H1 (cell line): ENCODE measurements at regions not wholly inside any gene's neighbourhood (a gene's known extent, or its start where the extent isn't known, plus 50 kb on each side); places are given as distances from the start of the nearest gene placed in this dataset.

ENCODE experiments used
- CHD2 ChIP-seq: IDR thresholded peaks from 2 replicates; pipeline ENCODE4 v1.6.1; 2012; ENCODE audit warnings: low read length, improper control_type of control experiment
- EZH2 ChIP-seq: fragments of 200-600 bp; sonication (generic); IDR thresholded peaks from 2 replicates; pipeline ENCODE4 v1.7.1; 2012; ENCODE audit warnings: low read depth, mild to moderate bottlenecking, moderate library complexity, low read length, inconsistent platforms; ENCODE audit not compliant: severe bottlenecking
- NRF1 ChIP-seq: IDR thresholded peaks from 2 replicates; pipeline ENCODE4 v1.6.1; 2011; ENCODE audit warnings: mild to moderate bottlenecking, low read depth, low read length, improper control_type of control experiment
- RNF2 ChIP-seq: fragments of 200-900, 300-1000 bp; sonication (generic); IDR thresholded peaks from 2 replicates; pipeline ENCODE4 v1.7.1; 2016; ENCODE audit warnings: borderline replicate concordance, low read depth, mild to moderate bottlenecking, antibody characterized with exemption, low read length; ENCODE audit not compliant: poor library complexity, severe bottlenecking; ENCODE audit errors: missing control alignments
- TCF12 ChIP-seq: IDR thresholded peaks from 2 replicates; pipeline ENCODE4 v1.6.1; 2011; ENCODE audit warnings: low read depth, mild to moderate bottlenecking, low read length

GRCh38 chr3:110677506-110677905, 394.1 kb upstream of the NECTIN3 start (continued):
- no peak for TF ChIP-seq NRF1
- no peak for TF ChIP-seq EZH2
- TF ChIP-seq RNF2 = no peak
- no peak for TF ChIP-seq CHD2
- no peak for TF ChIP-seq TCF12
- TF ChIP-seq, all 59 proteins: peak for 0
